ENCODE measurements at regions not wholly inside any gene's neighbourhood (a gene's known extent, or its start where the extent isn't known, plus 50 kb on each side); places are given as distances from the start of the nearest gene placed in this dataset.

DNA sequence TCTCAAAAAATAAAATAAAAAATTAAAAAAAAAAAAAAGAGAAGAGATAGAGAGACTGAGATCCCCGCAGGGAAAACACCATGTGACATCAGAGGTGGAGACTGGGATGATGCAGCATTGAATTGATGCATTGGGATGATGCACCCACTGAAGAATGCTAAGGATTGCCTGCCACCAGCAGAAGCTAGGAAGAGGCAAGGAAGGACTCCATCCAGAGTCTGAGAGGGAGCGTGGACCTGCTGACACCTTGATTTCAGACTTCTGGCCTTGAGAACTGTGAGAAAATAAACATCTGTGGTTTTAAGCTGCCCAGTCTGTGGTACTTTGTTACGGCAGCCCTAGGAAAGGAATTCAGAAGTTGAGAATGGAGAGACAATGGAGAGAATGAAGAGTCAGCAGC is 89.8 kb upstream of the PRPS1L1 start:
- ATAC-seq = no peak
- TF ChIP-seq CTCF (IDR thresholded peaks at IDR 0.05) = no peak
- no peaks in the 10 kb centered on the region for H3K36me3 ChIP-seq (ENCODE audit: low read depth)

GRCh38 chr7:18119985-18120384 is 92.3 kb upstream of the PRPS1L1 start:
- ATAC-seq (no peak), DNase-seq (no peak)
- H3K9me3 ChIP-seq = no peaks in the 10 kb centered on the region
- no peaks in the 10 kb centered on the region for H3K4me1 ChIP-seq (ENCODE audit: low read depth)
- H3K36me3 ChIP-seq (ENCODE audit: low read depth) = no peaks in the 10 kb centered on the region
- no peak overlapping the region for H3K4me3 ChIP-seq
- intact Hi-C loops (cut with DNase I, micrococcal nuclease) = no loop called here
- no peak for TF ChIP-seq CTCF (IDR thresholded peaks at IDR 0.05)

More for the DNA sequence above, 89.8 kb upstream of the PRPS1L1 start:
- Histone ChIP-seq H3K9me3 (no peaks in the 10 kb centered on the region), H3K4me1 (ENCODE audit: low read depth) (no peaks in the 10 kb centered on the region), H3K4me3 (no peak overlapping the region)
- DNase-seq = no peak
- intact Hi-C loops (cut with DNase I, micrococcal nuclease) = no loop called here

DNA sequence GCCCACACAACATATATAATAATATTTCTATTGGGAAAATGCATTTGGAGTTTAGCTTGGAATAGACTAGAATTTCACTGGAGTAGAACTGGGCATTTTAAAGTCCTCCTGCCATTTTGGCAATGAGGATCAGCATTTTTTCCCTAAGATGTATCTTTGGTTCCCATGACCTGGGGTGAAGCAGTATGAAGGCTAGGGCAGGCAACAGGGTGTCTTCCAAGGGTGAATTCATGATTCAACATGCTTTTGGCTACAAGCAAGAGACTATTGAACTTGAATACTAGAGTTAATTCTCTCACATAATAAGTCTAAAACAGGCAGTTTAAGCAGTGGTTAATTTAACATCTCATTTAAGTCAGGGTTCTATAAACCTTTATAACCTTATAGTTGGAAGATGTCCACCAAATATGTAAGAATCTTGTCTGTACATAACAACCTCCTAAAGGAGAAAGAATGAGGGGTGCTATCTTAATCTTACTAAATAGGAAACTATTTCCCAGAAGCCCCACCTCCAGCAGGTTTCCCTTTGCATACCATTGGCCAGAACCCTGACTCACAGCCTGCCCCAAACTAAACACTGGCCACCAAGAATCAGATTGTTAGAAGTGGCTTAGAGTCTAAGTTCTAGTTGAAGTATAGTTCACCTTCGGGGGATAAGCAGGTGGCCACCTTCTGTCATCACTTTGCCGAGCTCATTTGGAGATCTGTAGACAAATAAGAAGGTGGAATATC is 96.0 kb upstream of the PRPS1L1 start:
- Histone ChIP-seq H3K9me3 (no peaks in the 10 kb centered on the region), H3K36me3 (ENCODE audit: low read depth) (no peaks in the 10 kb centered on the region), H3K4me3 (no peak overlapping the region), H3K4me1 (ENCODE audit: low read depth) (no peaks in the 10 kb centered on the region)
- no peak for TF ChIP-seq CTCF (IDR thresholded peaks at IDR 0.05)
- ATAC-seq = no peak
- intact Hi-C loops (cut with DNase I, micrococcal nuclease) = no loop called here
- no peak for DNase-seq

- Histone ChIP-seq H3K4me3 (no peak overlapping the region), H3K9me3 (no peaks in the 10 kb centered on the region), H3K4me1 (ENCODE audit: low read depth) (no peaks in the 10 kb centered on the region), H3K36me3 (ENCODE audit: low read depth) (no peaks in the 10 kb centered on the region)
- no peak for TF ChIP-seq CTCF (IDR thresholded peaks at IDR 0.05)
- ATAC-seq = no peak
- intact Hi-C loops (cut with DNase I, micrococcal nuclease) = no loop called here
- no peak for DNase-seq
Observed at GRCh38 chr7:18125476-18125875, 97.8 kb upstream of the PRPS1L1 start.

DNA sequence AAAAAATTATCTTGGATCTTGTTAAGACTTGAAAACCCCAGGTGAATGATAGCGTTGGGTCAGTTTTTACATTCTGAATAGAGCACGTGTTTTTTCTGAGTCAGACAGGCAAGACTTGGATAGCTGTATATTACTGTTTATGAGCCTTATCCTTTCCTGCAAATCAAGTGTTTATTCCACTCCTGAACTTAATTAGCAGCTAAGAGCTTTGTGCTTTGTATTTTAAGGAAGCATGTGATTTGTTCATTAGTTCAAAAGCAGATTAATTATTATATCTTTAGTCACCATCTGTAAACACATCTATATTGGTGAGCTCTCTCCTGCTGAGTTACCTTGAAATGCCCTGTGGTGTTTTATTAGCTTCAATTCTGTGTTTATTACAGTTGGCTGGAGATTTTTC is 98.6 kb upstream of the PRPS1L1 start:
- Histone ChIP-seq H3K9me3 (no peaks in the 10 kb centered on the region), H3K4me1 (ENCODE audit: low read depth) (no peaks in the 10 kb centered on the region), H3K4me3 (no peak overlapping the region), H3K36me3 (ENCODE audit: low read depth) (no peaks in the 10 kb centered on the region)
- no peak for DNase-seq
- TF ChIP-seq CTCF (IDR thresholded peaks at IDR 0.05) = no peak
- ATAC-seq = no peak
- intact Hi-C loops (cut with DNase I, micrococcal nuclease) = no loop called here

DNA sequence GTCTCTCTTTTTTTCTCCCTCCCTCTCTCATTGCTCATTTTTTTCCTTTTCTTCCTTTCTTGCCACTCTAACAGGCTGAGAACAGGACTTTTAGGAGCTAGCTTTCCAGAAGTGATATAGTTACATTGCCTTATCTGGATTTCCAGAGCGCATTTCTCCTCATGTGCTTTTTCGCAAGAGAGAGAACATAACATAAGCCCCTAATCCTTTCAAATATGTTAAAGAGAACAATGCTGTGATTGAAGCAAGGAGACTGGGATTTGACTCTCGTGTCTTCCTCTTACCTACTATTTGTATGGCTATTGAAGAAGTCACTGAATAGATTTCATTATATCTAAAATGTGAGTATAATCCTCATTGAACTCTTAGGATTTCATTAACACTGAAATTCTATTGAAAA is 101.2 kb upstream of the PRPS1L1 start:
- ATAC-seq (no peak), DNase-seq (no peak)
- no peak for TF ChIP-seq CTCF (IDR thresholded peaks at IDR 0.05)
- Histone ChIP-seq H3K4me1 (ENCODE audit: low read depth) (no peaks in the 10 kb centered on the region), H3K9me3 (no peaks in the 10 kb centered on the region), H3K36me3 (ENCODE audit: low read depth) (no peaks in the 10 kb centered on the region), H3K4me3 (no peak overlapping the region)
- intact Hi-C loops (cut with DNase I, micrococcal nuclease) = no loop called here

Measured in mucosa of descending colon (tissue), 3 donors.